ENCODE measurements at regions not wholly inside any gene's neighbourhood (a gene's known extent, or its start where the extent isn't known, plus 50 kb on each side); places are given as distances from the start of the nearest gene placed in this dataset.

DNA sequence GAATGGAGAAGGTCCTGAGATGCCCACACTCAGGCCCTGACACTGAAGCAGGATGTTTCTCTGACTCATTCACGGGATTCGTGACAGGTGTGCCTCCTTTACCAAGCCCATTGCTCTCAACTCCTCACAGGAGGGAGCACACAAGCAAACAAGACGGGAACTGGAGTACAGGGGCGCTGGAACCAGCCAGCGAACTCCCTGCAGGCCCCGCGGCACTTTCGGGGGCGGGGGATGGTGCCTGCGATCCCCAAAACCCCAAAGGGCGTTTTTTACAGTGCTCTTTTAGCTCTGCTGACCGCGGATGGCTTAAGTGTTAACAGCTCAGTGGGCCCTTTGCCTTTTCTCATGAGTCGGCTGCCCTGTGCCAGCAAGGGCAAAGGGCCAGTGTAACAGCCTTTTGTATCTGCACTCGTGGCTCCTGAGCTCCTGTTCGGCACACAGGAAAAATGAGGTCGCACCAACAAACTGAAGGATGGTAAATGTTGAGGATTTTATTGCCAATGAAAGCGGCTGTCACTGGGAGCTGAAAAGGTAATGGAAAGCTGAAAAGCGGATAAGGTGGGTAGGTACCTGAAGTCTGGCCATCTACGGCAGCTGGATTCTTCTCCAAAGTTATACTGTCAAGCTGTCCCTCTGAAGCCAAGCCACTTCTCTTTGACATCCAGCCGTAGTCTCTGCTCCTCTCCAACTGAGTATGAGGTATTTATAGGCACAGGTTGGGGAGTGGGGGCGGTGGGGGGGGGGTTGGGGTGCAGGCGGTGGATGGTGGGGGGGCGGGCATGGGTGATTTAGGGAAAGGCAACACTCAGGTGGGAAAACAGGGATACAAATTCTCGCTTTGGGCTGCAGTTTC is 65.0 kb upstream of the TRPC4 start:
- TF ChIP-seq, protein P1, sequence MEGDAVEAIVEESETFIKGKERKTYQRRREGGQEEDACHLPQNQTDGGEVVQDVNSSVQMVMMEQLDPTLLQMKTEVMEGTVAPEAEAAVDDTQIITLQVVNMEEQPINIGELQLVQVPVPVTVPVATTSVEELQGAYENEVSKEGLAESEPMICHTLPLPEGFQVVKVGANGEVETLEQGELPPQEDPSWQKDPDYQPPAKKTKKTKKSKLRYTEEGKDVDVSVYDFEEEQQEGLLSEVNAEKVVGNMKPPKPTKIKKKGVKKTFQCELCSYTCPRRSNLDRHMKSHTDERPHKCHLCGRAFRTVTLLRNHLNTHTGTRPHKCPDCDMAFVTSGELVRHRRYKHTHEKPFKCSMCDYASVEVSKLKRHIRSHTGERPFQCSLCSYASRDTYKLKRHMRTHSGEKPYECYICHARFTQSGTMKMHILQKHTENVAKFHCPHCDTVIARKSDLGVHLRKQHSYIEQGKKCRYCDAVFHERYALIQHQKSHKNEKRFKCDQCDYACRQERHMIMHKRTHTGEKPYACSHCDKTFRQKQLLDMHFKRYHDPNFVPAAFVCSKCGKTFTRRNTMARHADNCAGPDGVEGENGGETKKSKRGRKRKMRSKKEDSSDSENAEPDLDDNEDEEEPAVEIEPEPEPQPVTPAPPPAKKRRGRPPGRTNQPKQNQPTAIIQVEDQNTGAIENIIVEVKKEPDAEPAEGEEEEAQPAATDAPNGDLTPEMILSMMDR (IDR thresholded peaks at IDR 0.05; ENCODE audit: insufficient read depth, low read depth, low read length): no peak
- H3K4me3 ChIP-seq (ENCODE audit: low read depth, low read length): no peak overlapping the region
- DNase-seq (ENCODE audit: low read depth): no peak

DNA sequence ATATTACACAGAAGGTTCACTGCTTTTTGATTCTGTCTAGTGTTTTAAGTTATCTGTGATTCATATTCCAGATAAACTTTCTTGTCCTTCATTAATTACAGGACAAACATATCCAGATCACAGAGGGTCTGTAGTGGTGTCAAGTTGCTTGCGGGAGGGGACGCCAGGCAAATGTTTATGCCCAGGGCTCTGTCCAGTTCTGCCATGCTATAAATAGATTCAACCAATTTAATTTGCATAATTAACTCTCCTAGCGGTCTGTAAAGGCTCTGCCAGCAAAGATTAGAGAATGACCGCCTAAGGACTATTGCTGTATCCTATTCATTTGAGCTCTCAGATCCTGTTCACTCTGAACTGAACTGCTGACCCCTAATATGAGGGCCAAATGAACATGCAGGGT is 59.7 kb upstream of the TRPC4 start:
- DNase-seq (ENCODE audit: low read depth): no peak
- H3K4me3 ChIP-seq (ENCODE audit: low read depth, low read length): no peak overlapping the region
- TF ChIP-seq, protein P1 (IDR thresholded peaks at IDR 0.05; ENCODE audit: insufficient read depth, low read depth, low read length): no peak

DNA sequence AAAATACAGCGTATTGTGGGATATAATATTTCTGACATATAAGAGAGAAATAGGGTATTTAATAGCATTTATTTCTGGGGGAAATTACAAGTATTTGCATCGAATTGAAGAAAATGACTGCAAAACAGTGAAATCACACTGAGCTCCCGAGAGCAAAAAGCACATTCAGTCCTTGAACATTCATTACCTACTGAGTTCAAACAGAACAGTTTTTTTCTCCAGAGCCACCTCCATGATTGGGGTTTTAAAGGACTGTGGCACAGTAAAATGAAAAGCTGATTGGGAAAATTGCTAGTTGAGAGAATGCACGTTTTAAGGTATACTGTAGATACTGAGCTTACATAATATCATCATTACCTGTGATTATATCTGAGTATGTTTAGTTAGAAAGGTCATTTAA is 58.0 kb upstream of the TRPC4 start:
- no peak for DNase-seq (ENCODE audit: low read depth)
- TF ChIP-seq, protein P1 (IDR thresholded peaks at IDR 0.05; ENCODE audit: insufficient read depth, low read depth, low read length): no peak
- H3K4me3 ChIP-seq (ENCODE audit: low read depth, low read length): no peak overlapping the region

DNA sequence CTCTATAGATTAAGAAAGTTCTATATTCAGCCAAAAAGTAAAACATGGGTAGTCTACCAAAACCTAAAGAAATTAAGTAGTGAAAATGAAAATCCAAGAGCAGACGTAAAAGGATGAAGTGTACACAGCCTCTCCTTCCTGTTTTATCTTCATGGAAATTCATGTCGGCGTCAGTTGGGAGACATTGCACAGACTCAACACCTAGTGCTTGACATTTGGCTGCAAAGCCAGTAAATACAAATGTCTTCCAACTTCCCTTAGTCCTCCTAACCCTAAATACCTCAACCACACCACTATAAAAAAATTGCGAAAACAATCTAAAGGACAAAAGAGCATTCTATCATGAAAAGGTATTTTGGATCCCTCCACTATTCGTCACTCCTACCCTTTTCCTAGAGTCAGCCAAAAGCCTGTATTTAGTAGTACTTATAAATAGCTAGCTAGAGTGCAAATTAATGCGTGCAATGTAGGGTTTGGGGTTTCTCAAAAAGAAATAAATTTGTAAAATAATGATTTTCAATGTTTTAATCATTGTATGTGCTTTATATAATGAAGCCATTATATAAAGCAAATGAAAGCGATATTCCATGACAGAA is 56.4 kb upstream of the TRPC4 start:
- DNase-seq (ENCODE audit: low read depth): peak; percentile 52
- TF ChIP-seq, protein P1 (IDR thresholded peaks at IDR 0.05; ENCODE audit: insufficient read depth, low read depth, low read length): no peak
- H3K4me3 ChIP-seq (ENCODE audit: low read depth, low read length): no peak overlapping the region

DNA sequence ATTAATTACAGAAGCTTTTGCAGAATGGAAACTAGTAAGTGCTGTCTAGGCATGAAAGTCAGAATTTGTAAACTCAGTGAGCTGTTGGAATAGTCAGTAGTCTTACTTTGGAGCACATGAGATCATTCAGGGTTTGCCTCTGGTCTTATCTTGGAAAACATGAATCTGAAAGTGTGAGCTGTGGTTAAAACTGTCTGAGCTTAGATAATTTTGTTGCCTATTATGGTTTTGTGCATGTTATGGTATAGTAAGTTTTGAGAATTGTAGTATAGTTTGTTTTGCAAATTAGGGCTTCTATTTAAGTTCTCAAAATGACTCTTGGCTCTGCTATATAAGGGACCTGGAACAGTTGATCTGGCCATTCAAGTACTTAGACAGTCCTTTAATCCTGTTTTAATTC is 53.7 kb upstream of the TRPC4 start:
- H3K4me3 ChIP-seq (ENCODE audit: low read depth, low read length): no peak overlapping the region
- DNase-seq (ENCODE audit: low read depth): no peak
- TF ChIP-seq, protein P1 (IDR thresholded peaks at IDR 0.05; ENCODE audit: insufficient read depth, low read depth, low read length): no peak

DNA sequence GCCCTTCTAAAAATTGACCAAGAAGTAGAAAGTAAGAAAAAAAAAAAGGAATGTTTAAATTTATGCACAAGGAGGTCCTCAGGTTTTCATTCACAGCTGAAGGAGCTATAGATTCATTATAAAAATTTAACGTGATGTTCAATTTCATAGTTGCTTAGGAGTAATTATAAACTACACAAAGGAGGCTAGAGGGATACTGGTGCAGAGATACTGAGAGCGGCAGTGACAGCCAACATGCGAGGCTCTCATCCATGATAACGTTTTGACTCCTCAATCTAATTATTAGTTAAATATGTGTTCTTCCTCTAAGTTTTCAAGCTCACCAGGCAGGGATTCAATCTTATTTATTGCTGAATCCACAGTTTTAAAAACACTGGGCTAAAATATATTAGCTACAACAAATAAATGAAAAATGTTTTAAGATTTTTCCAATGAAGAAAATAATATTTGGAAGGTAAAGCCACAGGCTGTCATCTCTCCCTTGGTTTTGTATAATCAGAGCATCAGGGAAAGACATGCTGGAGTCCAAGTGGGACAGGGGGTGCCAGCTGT is 49.8 kb upstream of the TRPC4 start:
- H3K4me3 ChIP-seq (ENCODE audit: low read depth, low read length): peak overlapping the region; percentile 14
- TF ChIP-seq, protein P1 (IDR thresholded peaks at IDR 0.05; ENCODE audit: insufficient read depth, low read depth, low read length): no peak
- DNase-seq (ENCODE audit: low read depth): no peak
